Left lung (tissue), 4 donors: ENCODE measurements at regions not wholly inside any gene's neighbourhood (a gene's known extent, or its start where the extent isn't known, plus 50 kb on each side); places are given as distances from the start of the nearest gene placed in this dataset.

Experiments used
- ATAC-seq: fragments of 200-7000 bp; cut with Tn5 transposase; one replicate; pipeline ENCODE4 v1.9.1; 2020; ENCODE audit warnings: moderate library complexity
- DNase-seq, 4 donors: peaks; one replicate each; pipeline ENCODE4 v3.0.0-alpha.2; 2013 to 2020
- H3K27ac ChIP-seq, 2 donors: fragments of 200-600 bp; sonication (generic) in 1 of 2; one replicate each; pipeline versions ENCODE4 v1.5.0 to v1.8.0; 2020 to 2021
- H3K27me3 ChIP-seq, 2 donors: fragments of 200-600 bp; sonication (generic) in 1 of 2; one replicate each; pipeline versions ENCODE4 v1.5.0 to v1.8.0; 2020 to 2021
- H3K36me3 ChIP-seq, 2 donors: fragments of 200-600 bp; sonication (generic) in 1 of 2; one replicate each; pipeline versions ENCODE4 v1.5.0 to v1.8.0; 2020 to 2021
- H3K4me1 ChIP-seq, 2 donors: fragments of 200-600 bp; one replicate each; pipeline ENCODE4 v1.8.0; 2021
- H3K4me3 ChIP-seq, 2 donors: fragments of 200-600 bp; sonication (generic) in 1 of 2; one replicate each; pipeline versions ENCODE4 v1.5.0 to v1.8.0; 2020 to 2021; ENCODE audit warnings: mild to moderate bottlenecking in 1 of 2
- H3K9me3 ChIP-seq, 2 donors: fragments of 200-600 bp; sonication (generic) in 1 of 2; one replicate each; pipeline versions ENCODE4 v1.5.0 to v1.8.0; 2020 to 2021
- CTCF ChIP-seq, 2 donors: fragments of 200-600 bp; sonication (generic) in 1 of 2; IDR thresholded peaks; one replicate each; pipeline versions ENCODE4 v1.5.0 to v1.8.0; 2021; ENCODE audit warnings: antibody characterized with exemption in 2 of 2
- intact Hi-C, 2 donors: fragments of 100-400 bp; cut with DNase I; formaldehyde crosslinking; loops; one replicate each; pipeline versions ENCODE4 v1.11.2 to v1.14.2; 2022
- donor health status: DM: no; HTN: yes; CAD: no.
- donor health status: DM: no; HTN: no; CAD: no.

GRCh38 chr3:18861137-18861536, 287.2 kb upstream of the KCNH8 start:
- Histone ChIP-seq H3K27ac (no peak overlapping the region), H3K9me3 (no peaks in the 10 kb centered on the region), H3K36me3 (no peaks in the 10 kb centered on the region), H3K4me3 (no peak overlapping the region), H3K4me1 (no peaks in the 10 kb centered on the region), H3K27me3 (no peaks in the 10 kb centered on the region)
- ATAC-seq (no peak), DNase-seq (no peak)
- intact Hi-C loops: no loop called here
- TF ChIP-seq CTCF (IDR thresholded peaks at IDR 0.05): no peak

GRCh38 chr3:18853269-18853668, 295.0 kb upstream of the KCNH8 start:
- H3K27me3 ChIP-seq: no peaks in the 10 kb centered on the region
- H3K9me3 ChIP-seq: no peaks in the 10 kb centered on the region
- no peak overlapping the region for H3K27ac ChIP-seq
- no peak for DNase-seq
- ATAC-seq: no peak
- TF ChIP-seq CTCF (IDR thresholded peaks at IDR 0.05): no peak
- intact Hi-C loops: no loop called here
- H3K4me1 ChIP-seq: no peaks in the 10 kb centered on the region
- H3K4me3 ChIP-seq: no peak overlapping the region
- no peaks in the 10 kb centered on the region for H3K36me3 ChIP-seq

GRCh38 chr3:18847583-18848197, 300.6 kb upstream of the KCNH8 start:
- peak; percentile 35 for ATAC-seq
- Histone ChIP-seq H3K4me1 (no peaks in the 10 kb centered on the region), H3K36me3 (no peaks in the 10 kb centered on the region), H3K27me3 (no peaks in the 10 kb centered on the region), H3K4me3 (no peak overlapping the region), H3K27ac (no peak overlapping the region), H3K9me3 (no peaks in the 10 kb centered on the region)
- TF ChIP-seq CTCF (IDR thresholded peaks at IDR 0.05): peak; percentile 23 to 28
- DNase-seq: no peak
- intact Hi-C loops: no loop called here

- H3K9me3 ChIP-seq: no peaks in the 10 kb centered on the region
- ATAC-seq (no peak), DNase-seq (no peak)
- H3K36me3 ChIP-seq: no peaks in the 10 kb centered on the region
- no peak overlapping the region for H3K27ac ChIP-seq
- no peak overlapping the region for H3K4me3 ChIP-seq
- no peak for TF ChIP-seq CTCF (IDR thresholded peaks at IDR 0.05)
- no peaks in the 10 kb centered on the region for H3K27me3 ChIP-seq
- H3K4me1 ChIP-seq: no peaks in the 10 kb centered on the region
- intact Hi-C loops: no loop called here
Observed at GRCh38 chr3:18843983-18844382, 304.3 kb upstream of the KCNH8 start.

GRCh38 chr3:18843188-18843587, 305.1 kb upstream of the KCNH8 start:
- Histone ChIP-seq H3K36me3 (no peaks in the 10 kb centered on the region), H3K9me3 (no peaks in the 10 kb centered on the region), H3K27ac (no peak overlapping the region), H3K4me3 (no peak overlapping the region), H3K27me3 (no peaks in the 10 kb centered on the region), H3K4me1 (no peaks in the 10 kb centered on the region)
- no peak for TF ChIP-seq CTCF (IDR thresholded peaks at IDR 0.05)
- DNase-seq: no peak
- ATAC-seq: no peak
- intact Hi-C loops: no loop called here
